Sigmoid colon (tissue), 3 donors: ENCODE measurements at regions not wholly inside any gene's neighbourhood (a gene's known extent, or its start where the extent isn't known, plus 50 kb on each side); places are given as distances from the start of the nearest gene placed in this dataset.

Experiments
- POLR2A ChIP-seq, 2 donors: fragments of 450-650 bp; IDR thresholded peaks; one replicate each; pipeline ENCODE4 v1.6.1; 2016; ENCODE audit warnings: antibody characterized with exemption in 2 of 2, mild to moderate bottlenecking in 2 of 2, moderate library complexity in 2 of 2
- TF ChIP-seq, protein P1 (sequence below), 4 experiments: fragments of 450-650 bp in 3 of 4; fragments of 200-600 bp in 1 of 4; IDR thresholded peaks; one replicate each; pipeline ENCODE4 v1.5.1; 2016 to 2019; ENCODE audit warnings: antibody characterized with exemption in 4 of 4, mild to moderate bottlenecking in 3 of 4, moderate library complexity in 2 of 4

- TF ChIP-seq, protein P1, sequence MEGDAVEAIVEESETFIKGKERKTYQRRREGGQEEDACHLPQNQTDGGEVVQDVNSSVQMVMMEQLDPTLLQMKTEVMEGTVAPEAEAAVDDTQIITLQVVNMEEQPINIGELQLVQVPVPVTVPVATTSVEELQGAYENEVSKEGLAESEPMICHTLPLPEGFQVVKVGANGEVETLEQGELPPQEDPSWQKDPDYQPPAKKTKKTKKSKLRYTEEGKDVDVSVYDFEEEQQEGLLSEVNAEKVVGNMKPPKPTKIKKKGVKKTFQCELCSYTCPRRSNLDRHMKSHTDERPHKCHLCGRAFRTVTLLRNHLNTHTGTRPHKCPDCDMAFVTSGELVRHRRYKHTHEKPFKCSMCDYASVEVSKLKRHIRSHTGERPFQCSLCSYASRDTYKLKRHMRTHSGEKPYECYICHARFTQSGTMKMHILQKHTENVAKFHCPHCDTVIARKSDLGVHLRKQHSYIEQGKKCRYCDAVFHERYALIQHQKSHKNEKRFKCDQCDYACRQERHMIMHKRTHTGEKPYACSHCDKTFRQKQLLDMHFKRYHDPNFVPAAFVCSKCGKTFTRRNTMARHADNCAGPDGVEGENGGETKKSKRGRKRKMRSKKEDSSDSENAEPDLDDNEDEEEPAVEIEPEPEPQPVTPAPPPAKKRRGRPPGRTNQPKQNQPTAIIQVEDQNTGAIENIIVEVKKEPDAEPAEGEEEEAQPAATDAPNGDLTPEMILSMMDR (IDR thresholded peaks at IDR 0.05), result no peak
- no peak for TF ChIP-seq POLR2A (IDR thresholded peaks at IDR 0.05)
These were observed 260.6 kb upstream of the MME start for GRCh38 chr3:154819491-154819890.
